Memory B cell (primary cell): ENCODE measurements at regions not wholly inside any gene's neighbourhood (a gene's known extent, or its start where the extent isn't known, plus 50 kb on each side); places are given as distances from the start of the nearest gene placed in this dataset.
"Not testable (repeated sequence)": the region's sequence is repeated elsewhere in the genome, so short reads cannot be mapped to it uniquely, and the experiment has no call there.

ENCODE experiments used
- ATAC-seq: fragments of 150-1000 bp; cut with Tn5 transposase; 2 replicates; pipeline ENCODE4 v1.10.0; 2021; ENCODE audit warnings: low read depth, mild to moderate bottlenecking, moderate library complexity
- DNase-seq, 2 donors: peaks; one replicate each; pipeline ENCODE4 v3.0.0; 2022; ENCODE audit warnings: low spot score in 2 of 2
- H3K27ac Mint-ChIP-seq: one replicate; pipeline ENCODE4 v1.8.0; 2022; ENCODE audit warnings: mild to moderate bottlenecking, moderate library complexity, mixed read lengths
- H3K27me3 Mint-ChIP-seq: one replicate; pipeline ENCODE4 v1.8.0; 2022; ENCODE audit warnings: mixed read lengths
- H3K36me3 Mint-ChIP-seq: one replicate; pipeline ENCODE4 v1.8.0; 2022; ENCODE audit warnings: mild to moderate bottlenecking, mixed read lengths
- H3K4me1 Mint-ChIP-seq: one replicate; pipeline ENCODE4 v1.8.0; 2022; ENCODE audit warnings: mixed read lengths
- H3K4me3 Mint-ChIP-seq: one replicate; pipeline ENCODE4 v1.8.0; 2022; ENCODE audit warnings: mild to moderate bottlenecking, moderate library complexity, mixed read lengths
- H3K9me3 Mint-ChIP-seq: one replicate; pipeline ENCODE4 v1.8.0; 2022; ENCODE audit warnings: mixed read lengths

GRCh38 chr1:55302972-55303371 is 87.8 kb upstream of the USP24 start:
- H3K9me3 Mint-ChIP-seq: no peaks in the 10 kb centered on the region
- H3K27me3 Mint-ChIP-seq: peaks cover 11% of the 10 kb centered on the region
- DNase-seq: no peak
- no peak for ATAC-seq
- no peaks in the 10 kb centered on the region for H3K36me3 Mint-ChIP-seq
- no peak overlapping the region for H3K27ac Mint-ChIP-seq
- no peaks in the 10 kb centered on the region for H3K4me1 Mint-ChIP-seq
- H3K4me3 Mint-ChIP-seq: no peak overlapping the region

GRCh38 chr1:55301912-55302311 is 86.7 kb upstream of the USP24 start:
- H3K27me3 Mint-ChIP-seq: peaks cover 11% of the 10 kb centered on the region
- no peak overlapping the region for H3K4me3 Mint-ChIP-seq
- DNase-seq (no peak), ATAC-seq (no peak)
- no peak overlapping the region for H3K27ac Mint-ChIP-seq
- no peaks in the 10 kb centered on the region for H3K4me1 Mint-ChIP-seq
- no peaks in the 10 kb centered on the region for H3K9me3 Mint-ChIP-seq
- no peaks in the 10 kb centered on the region for H3K36me3 Mint-ChIP-seq

GRCh38 chr1:55300975-55301374 is 85.8 kb upstream of the USP24 start:
- no peaks in the 10 kb centered on the region for H3K36me3 Mint-ChIP-seq
- no peak overlapping the region for H3K4me3 Mint-ChIP-seq
- peaks cover 11% of the 10 kb centered on the region for H3K27me3 Mint-ChIP-seq
- no peak overlapping the region for H3K27ac Mint-ChIP-seq
- DNase-seq: no peak
- no peaks in the 10 kb centered on the region for H3K9me3 Mint-ChIP-seq
- H3K4me1 Mint-ChIP-seq: no peaks in the 10 kb centered on the region
- no peak for ATAC-seq

GRCh38 chr1:55298167-55298894 is 83.2 kb upstream of the USP24 start:
- Mint-ChIP-seq H3K4me3 (no peak overlapping the region), H3K9me3 (peaks cover 2% of the 10 kb centered on the region), H3K4me1 (no peaks in the 10 kb centered on the region), H3K36me3 (no peaks in the 10 kb centered on the region), H3K27me3 (peaks cover 1% of the 10 kb centered on the region), H3K27ac (no peak overlapping the region)
- ATAC-seq (no peak), DNase-seq (no peak)

- not testable (repeated sequence) for ATAC-seq, H3K27ac Mint-ChIP-seq, H3K4me3 Mint-ChIP-seq, H3K9me3 Mint-ChIP-seq, H3K27me3 Mint-ChIP-seq, H3K4me1 Mint-ChIP-seq, H3K36me3 Mint-ChIP-seq, DNase-seq
These were observed 81.1 kb upstream of the USP24 start for GRCh38 chr1:55296247-55296646.

- Mint-ChIP-seq H3K4me1 (peaks cover 15% of the 10 kb centered on the region), H3K27me3 (no peaks in the 10 kb centered on the region), H3K4me3 (no peak overlapping the region), H3K36me3 (no peaks in the 10 kb centered on the region), H3K27ac (no peak overlapping the region), H3K9me3 (no peaks in the 10 kb centered on the region)
- ATAC-seq: no peak
- no peak for DNase-seq
These were observed 74.5 kb upstream of the USP24 start for GRCh38 chr1:55289614-55290013.

- Mint-ChIP-seq H3K36me3 (no peaks in the 10 kb centered on the region), H3K9me3 (no peaks in the 10 kb centered on the region), H3K27ac (peak overlapping the region; percentile 42), H3K27me3 (no peaks in the 10 kb centered on the region), H3K4me1 (peaks cover 15% of the 10 kb centered on the region), H3K4me3 (peak overlapping the region; percentile 84)
- ATAC-seq (no peak), DNase-seq (no peak)
These were observed 73.9 kb upstream of the USP24 start for GRCh38 chr1:55289042-55289441.

- peak; percentile 89 for ATAC-seq
These were observed 73.1 kb upstream of the USP24 start for GRCh38 chr1:55288245-55288644.

GRCh38 chr1:55287723-55288122 is 72.6 kb upstream of the USP24 start:
- DNase-seq (no peak), ATAC-seq (peak; percentile 41)
- Mint-ChIP-seq H3K4me3 (peak overlapping the region; percentile 84), H3K4me1 (peaks cover 15% of the 10 kb centered on the region), H3K9me3 (no peaks in the 10 kb centered on the region), H3K27me3 (peaks cover under 1% of the 10 kb centered on the region), H3K36me3 (no peaks in the 10 kb centered on the region), H3K27ac (peak overlapping the region; percentile 42)

More at GRCh38 chr1:55288245-55288644, 73.1 kb upstream of the USP24 start:
- Mint-ChIP-seq H3K36me3 (no peaks in the 10 kb centered on the region), H3K27me3 (no peaks in the 10 kb centered on the region), H3K4me1 (peaks cover 15% of the 10 kb centered on the region), H3K4me3 (peak overlapping the region; percentile 84), H3K27ac (peak overlapping the region; percentile 42), H3K9me3 (no peaks in the 10 kb centered on the region)
- peak; percentile 45 to 50 for DNase-seq

- peak overlapping the region; percentile 42 for H3K27ac Mint-ChIP-seq
- peak overlapping the region; percentile 84 for H3K4me3 Mint-ChIP-seq
- H3K27me3 Mint-ChIP-seq: peaks cover 2% of the 10 kb centered on the region
- no peaks in the 10 kb centered on the region for H3K9me3 Mint-ChIP-seq
- H3K4me1 Mint-ChIP-seq: peaks cover 15% of the 10 kb centered on the region
- ATAC-seq (no peak), DNase-seq (no peak)
- H3K36me3 Mint-ChIP-seq: no peaks in the 10 kb centered on the region
These were observed 71.9 kb upstream of the USP24 start for GRCh38 chr1:55286856-55287602.

- DNase-seq: no peak
- no peaks in the 10 kb centered on the region for H3K9me3 Mint-ChIP-seq
These were observed 70.7 kb upstream of the USP24 start for GRCh38 chr1:55285834-55286233.

GRCh38 chr1:55284856-55285255 is 69.7 kb upstream of the USP24 start:
- Mint-ChIP-seq H3K27ac (no peak overlapping the region), H3K36me3 (no peaks in the 10 kb centered on the region), H3K9me3 (no peaks in the 10 kb centered on the region), H3K27me3 (peaks cover 2% of the 10 kb centered on the region), H3K4me1 (peaks cover 15% of the 10 kb centered on the region), H3K4me3 (no peak overlapping the region)
- ATAC-seq: no peak
- DNase-seq: peak; percentile 23 to 25

More at GRCh38 chr1:55285834-55286233, 70.7 kb upstream of the USP24 start:
- no peak for ATAC-seq
- H3K27me3 Mint-ChIP-seq: peaks cover 2% of the 10 kb centered on the region
- H3K36me3 Mint-ChIP-seq: no peaks in the 10 kb centered on the region
- no peak overlapping the region for H3K4me3 Mint-ChIP-seq
- no peak overlapping the region for H3K27ac Mint-ChIP-seq
- peaks cover 15% of the 10 kb centered on the region for H3K4me1 Mint-ChIP-seq

GRCh38 chr1:55282058-55282457 is 66.9 kb upstream of the USP24 start:
- H3K27me3 Mint-ChIP-seq: peaks cover 2% of the 10 kb centered on the region
- no peak for ATAC-seq
- H3K9me3 Mint-ChIP-seq: no peaks in the 10 kb centered on the region
- DNase-seq: no peak
- H3K36me3 Mint-ChIP-seq: no peaks in the 10 kb centered on the region
- H3K27ac Mint-ChIP-seq: no peak overlapping the region
- H3K4me1 Mint-ChIP-seq: peaks cover 8% of the 10 kb centered on the region
- no peak overlapping the region for H3K4me3 Mint-ChIP-seq

GRCh38 chr1:55280731-55281130 is 65.6 kb upstream of the USP24 start:
- no peak for ATAC-seq
- H3K27me3 Mint-ChIP-seq: peaks cover 2% of the 10 kb centered on the region

More at GRCh38 chr1:55280731-55281130, 65.6 kb upstream of the USP24 start:
- H3K36me3 Mint-ChIP-seq: no peaks in the 10 kb centered on the region
- no peaks in the 10 kb centered on the region for H3K9me3 Mint-ChIP-seq
- H3K4me1 Mint-ChIP-seq: peaks cover 15% of the 10 kb centered on the region
- no peak for DNase-seq
- H3K27ac Mint-ChIP-seq: no peak overlapping the region
- no peak overlapping the region for H3K4me3 Mint-ChIP-seq
